ENCODE measurements at regions not wholly inside any gene's neighbourhood (a gene's known extent, or its start where the extent isn't known, plus 50 kb on each side); places are given as distances from the start of the nearest gene placed in this dataset.
"Not testable (repeated sequence)": the region's sequence is repeated elsewhere in the genome, so short reads cannot be mapped to it uniquely, and the experiment has no call there.

DNA sequence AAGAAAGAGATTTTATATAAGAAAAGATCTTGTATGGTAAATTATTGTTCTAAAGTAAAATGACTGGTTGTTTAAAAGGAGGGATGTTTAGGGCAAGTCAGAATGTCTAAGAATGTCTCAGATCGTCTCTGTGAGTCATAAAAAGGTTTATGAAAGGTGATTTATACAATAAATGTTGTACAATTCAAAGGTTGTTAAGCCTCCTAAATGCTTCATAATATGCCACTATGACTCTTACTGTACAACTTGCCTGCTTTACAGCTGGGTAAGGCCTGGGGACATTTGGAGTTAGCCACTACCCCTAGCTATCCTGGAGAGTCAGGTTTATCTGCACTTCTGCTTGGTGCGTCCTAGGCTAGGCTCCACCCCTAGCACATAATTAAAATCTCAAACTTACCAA is 927.4 kb downstream of the FSCB start:
- FAIRE-seq (no peak), DNase-seq (ENCODE audit: low read depth in 1 of 2, low spot score in 1 of 2) (no peak)

DNA sequence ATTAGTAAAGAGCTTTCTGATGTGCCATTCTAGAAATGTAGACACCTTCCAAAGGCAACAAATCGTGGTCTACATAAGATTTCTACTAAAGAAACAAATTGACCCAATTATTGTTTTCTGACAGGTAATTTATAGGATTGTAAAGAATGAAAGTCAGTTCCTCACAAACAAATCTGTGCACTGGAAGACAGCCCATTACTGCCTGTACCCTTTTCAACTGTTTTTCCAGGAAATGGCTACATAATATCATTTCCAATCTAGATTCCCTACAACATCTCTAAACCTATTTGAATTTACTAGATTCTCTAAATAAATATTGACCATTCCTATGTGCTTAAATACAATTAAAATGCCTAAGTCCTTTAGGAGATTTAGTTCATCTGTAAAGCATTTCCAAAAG is 939.1 kb downstream of the FSCB start:
- ATAC-seq (no peak), FAIRE-seq (no peak), DNase-seq (ENCODE audit: low read depth in 1 of 2, low spot score in 1 of 2) (no peak)
- 0% methylated on average over 1 of the region's 1 CpG for WGBS (ENCODE audit: missing lambda C conversion rate)
- H3K4me1 ChIP-seq = no peaks in the 10 kb centered on the region
- no peaks in the 10 kb centered on the region for H3K9me3 ChIP-seq
- H3K27ac ChIP-seq = no peak overlapping the region
- ChIA-PET POLR2A (no interaction called here), CTCF (no interaction called here)
- H3K4me3 ChIP-seq = no peak overlapping the region
- TF ChIP-seq HOXB5 (CRISPR knock-in tag; IDR thresholded peaks at IDR 0.05) (no peak), FOSB (CRISPR knock-in tag; IDR thresholded peaks at IDR 0.05) (no peak), ESRRA (IDR thresholded peaks at IDR 0.05; ENCODE audit: borderline replicate concordance, low read length) (no peak), EHMT2 (IDR thresholded peaks at IDR 0.05; ENCODE audit: low read depth) (no peak), HOXA7 (CRISPR knock-in tag; IDR thresholded peaks at IDR 0.05) (no peak)
- no peak overlapping the region for H3K4me2 ChIP-seq

More for the DNA sequence above, 927.4 kb downstream of the FSCB start:
- H3K4me1 ChIP-seq = no peaks in the 10 kb centered on the region
- H3K4me3 ChIP-seq = no peak overlapping the region
- ChIA-PET CTCF (interaction anchor here (0.9 kb wide), 1 partner anchor 12 kb away, joined by 3 read pairs; no protein-coding TSS in a partner anchor), POLR2A (no interaction called here)
- no peak overlapping the region for H3K27ac ChIP-seq
- no peak for ATAC-seq
- no peak for TF ChIP-seq JUNB (IDR thresholded peaks at IDR 0.05)
- TF ChIP-seq CBX2 (IDR thresholded peaks at IDR 0.05; ENCODE audit: borderline replicate concordance, low read depth) = no peak
- no peak for TF ChIP-seq EHMT2 (IDR thresholded peaks at IDR 0.05; ENCODE audit: low read depth)
- TF ChIP-seq MAX (IDR thresholded peaks at IDR 0.05) = no peak
- no peak for TF ChIP-seq ZC3H11A (IDR thresholded peaks at IDR 0.05)
- no peak for TF ChIP-seq RNF2 (IDR thresholded peaks at IDR 0.05; ENCODE audit: borderline replicate concordance, low read depth)
- no peak for TF ChIP-seq CHD2 (IDR thresholded peaks at IDR 0.05; ENCODE audit: low read length, partially characterized antibody)
- no peak for TF ChIP-seq ESRRA (IDR thresholded peaks at IDR 0.05; ENCODE audit: borderline replicate concordance, low read length)
- TF ChIP-seq RAD21 (conservative IDR thresholded peaks at IDR 0.05 in 1 of 2, IDR thresholded peaks at IDR 0.05 in 1 of 2) = no peak
- no peak for TF ChIP-seq ZSCAN20 (CRISPR knock-in tag; IDR thresholded peaks at IDR 0.05)
- TF ChIP-seq HEYL (CRISPR knock-in tag; IDR thresholded peaks at IDR 0.05) = no peak
- TF ChIP-seq KDM1A (IDR thresholded peaks at IDR 0.05; ENCODE audit: low read depth) = no peak
- TF ChIP-seq CEBPB (IDR thresholded peaks at IDR 0.05) = no peak
- TF ChIP-seq HOXB5 (CRISPR knock-in tag; IDR thresholded peaks at IDR 0.05) = no peak
- TF ChIP-seq, protein P1, sequence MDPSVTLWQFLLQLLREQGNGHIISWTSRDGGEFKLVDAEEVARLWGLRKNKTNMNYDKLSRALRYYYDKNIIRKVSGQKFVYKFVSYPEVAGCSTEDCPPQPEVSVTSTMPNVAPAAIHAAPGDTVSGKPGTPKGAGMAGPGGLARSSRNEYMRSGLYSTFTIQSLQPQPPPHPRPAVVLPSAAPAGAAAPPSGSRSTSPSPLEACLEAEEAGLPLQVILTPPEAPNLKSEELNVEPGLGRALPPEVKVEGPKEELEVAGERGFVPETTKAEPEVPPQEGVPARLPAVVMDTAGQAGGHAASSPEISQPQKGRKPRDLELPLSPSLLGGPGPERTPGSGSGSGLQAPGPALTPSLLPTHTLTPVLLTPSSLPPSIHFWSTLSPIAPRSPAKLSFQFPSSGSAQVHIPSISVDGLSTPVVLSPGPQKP (IDR thresholded peaks at IDR 0.05; ENCODE audit: low read depth, low read length) = no peak
- no peak for TF ChIP-seq RARB (CRISPR knock-in tag; IDR thresholded peaks at IDR 0.05)
- TF ChIP-seq, protein P2, sequence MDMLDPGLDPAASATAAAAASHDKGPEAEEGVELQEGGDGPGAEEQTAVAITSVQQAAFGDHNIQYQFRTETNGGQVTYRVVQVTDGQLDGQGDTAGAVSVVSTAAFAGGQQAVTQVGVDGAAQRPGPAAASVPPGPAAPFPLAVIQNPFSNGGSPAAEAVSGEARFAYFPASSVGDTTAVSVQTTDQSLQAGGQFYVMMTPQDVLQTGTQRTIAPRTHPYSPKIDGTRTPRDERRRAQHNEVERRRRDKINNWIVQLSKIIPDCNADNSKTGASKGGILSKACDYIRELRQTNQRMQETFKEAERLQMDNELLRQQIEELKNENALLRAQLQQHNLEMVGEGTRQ (IDR thresholded peaks at IDR 0.05) = no peak
- H3K4me2 ChIP-seq = no peak overlapping the region
- H3K9me3 ChIP-seq = no peaks in the 10 kb centered on the region
- WGBS (ENCODE audit: missing lambda C conversion rate) = 41% methylated on average over 2 of the region's 2 CpGs

- TF ChIP-seq CHD4 (IDR thresholded peaks at IDR 0.05; ENCODE audit: borderline replicate concordance) (no peak), JUN (IDR thresholded peaks at IDR 0.05) (no peak), EP300 (IDR thresholded peaks at IDR 0.05) (no peak), RFX5 (IDR thresholded peaks at IDR 0.05) (no peak), FOXS1 (CRISPR knock-in tag; IDR thresholded peaks at IDR 0.05) (no peak), BHLHE40 (IDR thresholded peaks at IDR 0.05; ENCODE audit: low read depth, low read length) (no peak), RARB (CRISPR knock-in tag; IDR thresholded peaks at IDR 0.05) (no peak), ZFP36 (IDR thresholded peaks at IDR 0.05; ENCODE audit: borderline replicate concordance, partially characterized antibody) (no peak), FOSB (CRISPR knock-in tag; IDR thresholded peaks at IDR 0.05) (no peak), CTCF (IDR thresholded peaks at IDR 0.05) (no peak)
- POLR2A ChIA-PET = no interaction called here
- Histone ChIP-seq H3K27ac (no peak overlapping the region), H3K4me3 (no peak overlapping the region), H3K9me3 (no peaks in the 10 kb centered on the region), H3K4me1 (no peaks in the 10 kb centered on the region), H3K4me2 (no peak overlapping the region)
- FAIRE-seq (no peak), DNase-seq (ENCODE audit: low read depth in 1 of 2, low spot score in 1 of 2) (no peak), ATAC-seq (no peak)
- WGBS (ENCODE audit: missing lambda C conversion rate) = 44% methylated on average over 1 of the region's 1 CpG
- CTCF ChIA-PET = no interaction called here
These were observed 958.7 kb downstream of the FSCB start for GRCh38 chr14:43548368-43548767.

DNA sequence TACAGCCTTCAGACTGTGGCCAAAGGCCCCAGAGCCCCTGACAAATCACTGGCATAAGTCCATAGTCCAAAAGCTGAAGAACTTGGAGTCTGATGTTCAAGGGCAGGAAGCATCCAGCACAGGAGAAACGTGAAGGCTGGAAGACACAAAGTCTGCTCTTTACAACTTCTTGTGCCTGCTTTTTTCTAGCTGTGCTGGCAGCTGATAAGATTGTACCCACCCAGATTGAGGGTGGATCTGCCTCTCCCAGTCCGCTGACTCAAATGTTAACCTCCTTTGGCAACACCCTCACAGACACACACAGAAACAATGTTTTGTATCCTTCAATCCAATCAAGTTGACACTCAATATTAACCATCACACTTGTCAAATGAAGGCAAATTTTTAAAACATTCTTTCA is 959.5 kb downstream of the FSCB start:
- H3K4me1 ChIP-seq; H3K9me3 ChIP-seq; CTCF ChIA-PET; H3K4me3 ChIP-seq; POLR2A ChIA-PET; FAIRE-seq; H3K27ac ChIP-seq; DNase-seq (ENCODE audit: low read depth in 1 of 2, low spot score in 1 of 2); H3K4me2 ChIP-seq; ATAC-seq: not testable (repeated sequence)
- whole genome bisulfite sequencing (ENCODE audit: missing lambda C conversion rate) = 47% methylated on average over 2 of the region's 2 CpGs
